22Rv1 (cell line): ENCODE measurements at regions not wholly inside any gene's neighbourhood (a gene's known extent, or its start where the extent isn't known, plus 50 kb on each side); places are given as distances from the start of the nearest gene placed in this dataset.

Experiments
- H3K27ac ChIP-seq: fragments of 450-650 bp; 2 replicates; pipeline ENCODE4 v1.5.1; 2017
- CTCF ChIP-seq: fragments of 450-650 bp; IDR thresholded peaks from 2 replicates; pipeline ENCODE4 v1.5.1; 2017; ENCODE audit warnings: mild to moderate bottlenecking
- ZFX ChIP-seq: fragments of 450-650 bp; IDR thresholded peaks from 2 replicates; pipeline ENCODE4 v1.6.1; 2017; ENCODE audit warnings: antibody characterized with exemption, borderline replicate concordance

GRCh38 chr17:72046643-72047612 lies 73.9 kb upstream of the SOX9 start:
- no peak overlapping the region for H3K27ac ChIP-seq
- TF ChIP-seq ZFX (no peak), CTCF (no peak)

- no peak for TF ChIP-seq CTCF
- no peak for TF ChIP-seq ZFX
- no peak overlapping the region for H3K27ac ChIP-seq
These were observed 70.9 kb upstream of the SOX9 start for GRCh38 chr17:72049914-72050313.

GRCh38 chr17:72053036-72053435 lies 67.8 kb upstream of the SOX9 start:
- no peak overlapping the region for H3K27ac ChIP-seq
- no peak for TF ChIP-seq ZFX
- TF ChIP-seq CTCF: no peak

GRCh38 chr17:72053449-72053848 lies 67.4 kb upstream of the SOX9 start:
- no peak overlapping the region for H3K27ac ChIP-seq
- TF ChIP-seq ZFX (no peak), CTCF (no peak)

GRCh38 chr17:72056155-72056554 lies 64.7 kb upstream of the SOX9 start:
- TF ChIP-seq ZFX (no peak), CTCF (no peak)
- no peak overlapping the region for H3K27ac ChIP-seq

GRCh38 chr17:72056727-72057290 lies 64.0 kb upstream of the SOX9 start:
- no peak overlapping the region for H3K27ac ChIP-seq
- no peak for TF ChIP-seq CTCF
- no peak for TF ChIP-seq ZFX

GRCh38 chr17:72060084-72060483 lies 60.7 kb upstream of the SOX9 start:
- no peak for TF ChIP-seq CTCF
- TF ChIP-seq ZFX: no peak
- H3K27ac ChIP-seq: no peak overlapping the region
